ENCODE measurements at regions not wholly inside any gene's neighbourhood (a gene's known extent, or its start where the extent isn't known, plus 50 kb on each side); places are given as distances from the start of the nearest gene placed in this dataset.

GRCh38 chr21:37983336-37984095 is 67.3 kb upstream of the KCNJ6 start:
- ChIA-PET POLR2A (no interaction called here), CTCF (no interaction called here)
- H3K36me3 Mint-ChIP-seq (ENCODE audit: low read depth): no peaks in the 10 kb centered on the region
- peaks cover 5% of the 10 kb centered on the region for H3K27me3 Mint-ChIP-seq
- no peak overlapping the region for H3K27ac ChIP-seq (ENCODE audit: low read depth in 1 of 2, low read length in 2 of 2)
- no peak overlapping the region for H3K4me3 ChIP-seq (ENCODE audit: low read length)
- H3K9me3 ChIP-seq (ENCODE audit: control insufficient read depth in 1 of 2, insufficient read depth in 1 of 2, low read length in 2 of 2): peaks cover 0 to 5% of the 10 kb centered on the region in 2 experiments
- intact Hi-C loops (cut with DNase I, micrococcal nuclease): no loop called here
- no peaks in the 10 kb centered on the region for H3K36me3 ChIP-seq (ENCODE audit: insufficient read depth, low read length)
- no peaks in the 10 kb centered on the region for H3K4me1 ChIP-seq (ENCODE audit: insufficient read depth, low read length)
- no peaks in the 10 kb centered on the region for H3K9me3 Mint-ChIP-seq
- H3K27ac Mint-ChIP-seq: no peak overlapping the region
- no peak overlapping the region for H3K4me3 Mint-ChIP-seq
- H3K27me3 ChIP-seq (ENCODE audit: control insufficient read depth in 1 of 2, insufficient read depth in 2 of 2, low read length in 2 of 2): peaks cover 0 to 5% of the 10 kb centered on the region in 2 experiments
- H3K4me1 Mint-ChIP-seq (ENCODE audit: low read depth): no peaks in the 10 kb centered on the region
- ATAC-seq (ENCODE audit: poor library complexity): no peak
- no peak for TF ChIP-seq CTCF (IDR thresholded peaks at IDR 0.05)
- DNase-seq: no peak

DNA sequence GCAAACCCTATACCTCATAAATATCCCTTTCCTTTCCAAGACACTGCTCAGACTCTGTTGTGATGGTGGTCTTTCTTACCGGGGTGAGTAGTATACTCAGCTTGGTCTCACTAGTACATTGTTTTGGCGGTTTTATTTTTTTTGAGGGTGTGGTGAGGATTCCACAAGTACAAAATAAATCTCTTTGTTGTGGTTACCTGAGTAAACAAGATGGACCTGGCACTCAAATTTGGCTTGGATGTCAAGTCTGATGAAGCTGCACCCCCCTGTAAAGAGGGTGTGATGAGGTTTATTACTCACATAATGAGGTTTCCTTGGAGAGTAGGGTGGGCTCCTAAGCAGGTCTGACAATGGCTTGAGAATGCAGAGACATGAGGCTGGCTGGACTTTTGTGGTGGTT is 68.2 kb upstream of the KCNJ6 start:
- TF ChIP-seq CTCF (IDR thresholded peaks at IDR 0.05): no peak
- Histone ChIP-seq H3K27me3 (ENCODE audit: control insufficient read depth in 1 of 2, insufficient read depth in 2 of 2, low read length in 2 of 2) (peaks cover 0 to 5% of the 10 kb centered on the region in 2 experiments), H3K4me1 (ENCODE audit: insufficient read depth, low read length) (no peaks in the 10 kb centered on the region), H3K27ac (ENCODE audit: low read depth in 1 of 2, low read length in 2 of 2) (no peak overlapping the region), H3K36me3 (ENCODE audit: insufficient read depth, low read length) (no peaks in the 10 kb centered on the region), H3K4me3 (ENCODE audit: low read length) (no peak overlapping the region), H3K9me3 (ENCODE audit: control insufficient read depth in 1 of 2, insufficient read depth in 1 of 2, low read length in 2 of 2) (peaks cover 0 to 5% of the 10 kb centered on the region in 2 experiments)
- intact Hi-C loops (cut with DNase I, micrococcal nuclease): no loop called here
- ATAC-seq (ENCODE audit: poor library complexity) (no peak), DNase-seq (no peak)
- H3K4me3 Mint-ChIP-seq: no peak overlapping the region
- peaks cover 5% of the 10 kb centered on the region for H3K27me3 Mint-ChIP-seq
- no peaks in the 10 kb centered on the region for H3K36me3 Mint-ChIP-seq (ENCODE audit: low read depth)
- H3K9me3 Mint-ChIP-seq: no peaks in the 10 kb centered on the region
- POLR2A ChIA-PET: no interaction called here
- CTCF ChIA-PET: no interaction called here
- H3K27ac Mint-ChIP-seq: no peak overlapping the region
- H3K4me1 Mint-ChIP-seq (ENCODE audit: low read depth): no peaks in the 10 kb centered on the region

DNA sequence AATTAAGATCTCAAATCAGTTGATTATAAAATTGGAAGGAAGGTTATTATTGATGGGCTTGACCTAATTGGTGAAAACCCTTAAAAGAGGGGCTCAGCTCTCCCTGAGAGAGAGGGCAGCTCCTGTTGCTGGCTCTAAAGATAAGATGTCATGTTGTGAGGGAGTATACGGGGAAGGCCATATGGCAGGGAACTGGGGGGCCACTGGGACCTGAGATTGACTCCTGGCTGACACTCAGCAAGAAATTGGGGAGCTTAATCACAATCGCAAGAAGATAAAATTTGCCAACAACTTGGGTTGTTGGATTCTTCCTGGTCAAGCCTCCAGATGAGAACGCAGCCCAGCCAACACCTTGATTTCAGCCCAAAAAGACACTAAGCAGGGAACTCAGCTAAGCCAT is 69.7 kb upstream of the KCNJ6 start:
- Mint-ChIP-seq H3K27ac (no peak overlapping the region), H3K4me1 (ENCODE audit: low read depth) (no peaks in the 10 kb centered on the region), H3K27me3 (peaks cover 15% of the 10 kb centered on the region), H3K9me3 (no peaks in the 10 kb centered on the region), H3K4me3 (no peak overlapping the region), H3K36me3 (ENCODE audit: low read depth) (no peaks in the 10 kb centered on the region)
- DNase-seq: no peak
- H3K4me1 ChIP-seq (ENCODE audit: insufficient read depth, low read length): no peaks in the 10 kb centered on the region
- no peak for ATAC-seq (ENCODE audit: poor library complexity)
- H3K27me3 ChIP-seq (ENCODE audit: control insufficient read depth in 1 of 2, insufficient read depth in 2 of 2, low read length in 2 of 2): peaks cover 0 to 5% of the 10 kb centered on the region in 2 experiments
- H3K9me3 ChIP-seq (ENCODE audit: control insufficient read depth in 1 of 2, insufficient read depth in 1 of 2, low read length in 2 of 2): peaks cover 0 to 5% of the 10 kb centered on the region in 2 experiments
- no peak for TF ChIP-seq CTCF (IDR thresholded peaks at IDR 0.05)
- no peak overlapping the region for H3K27ac ChIP-seq (ENCODE audit: low read depth in 1 of 2, low read length in 2 of 2)
- no peaks in the 10 kb centered on the region for H3K36me3 ChIP-seq (ENCODE audit: insufficient read depth, low read length)
- POLR2A ChIA-PET: no interaction called here
- no peak overlapping the region for H3K4me3 ChIP-seq (ENCODE audit: low read length)
- CTCF ChIA-PET: no interaction called here
- intact Hi-C loops (cut with DNase I, micrococcal nuclease): no loop called here

Data from CD4-positive, alpha-beta T cell (primary cell).